ENCODE measurements at regions not wholly inside any gene's neighbourhood (a gene's known extent, or its start where the extent isn't known, plus 50 kb on each side); places are given as distances from the start of the nearest gene placed in this dataset.

- TF ChIP-seq CTCF (IDR thresholded peaks at IDR 0.05; ENCODE audit: unreplicated experiment) = no peak
- DNase-seq (ENCODE audit: unreplicated experiment) = no peak
- intact Hi-C loops (cut with micrococcal nuclease) = no loop called here
- H3K4me3 Mint-ChIP-seq (ENCODE audit: unreplicated experiment) = no peak overlapping the region
- H3K4me1 Mint-ChIP-seq (ENCODE audit: insufficient read depth, unreplicated experiment) = no peaks in the 10 kb centered on the region
- ChIA-PET CTCF (no interaction called here), POLR2A (no interaction called here)
- no peaks in the 10 kb centered on the region for H3K9me3 Mint-ChIP-seq (ENCODE audit: unreplicated experiment)
- no TSS peak for BruUV-seq (replicated peaks)
- no peak overlapping the region for H3K27ac Mint-ChIP-seq (ENCODE audit: low read depth, unreplicated experiment)
- no peaks in the 10 kb centered on the region for H3K27me3 Mint-ChIP-seq (ENCODE audit: insufficient read depth, unreplicated experiment)
- H3K36me3 Mint-ChIP-seq (ENCODE audit: insufficient read depth, unreplicated experiment) = no peaks in the 10 kb centered on the region
Observed at GRCh38 chr7:81534996-81535395, 234.9 kb downstream of the HGF start.

- ChIA-PET CTCF (no interaction called here), POLR2A (no interaction called here)
- Mint-ChIP-seq H3K9me3 (ENCODE audit: unreplicated experiment) (no peaks in the 10 kb centered on the region), H3K4me3 (ENCODE audit: unreplicated experiment) (no peak overlapping the region), H3K27ac (ENCODE audit: low read depth, unreplicated experiment) (no peak overlapping the region), H3K27me3 (ENCODE audit: insufficient read depth, unreplicated experiment) (no peaks in the 10 kb centered on the region), H3K36me3 (ENCODE audit: insufficient read depth, unreplicated experiment) (no peaks in the 10 kb centered on the region), H3K4me1 (ENCODE audit: insufficient read depth, unreplicated experiment) (no peaks in the 10 kb centered on the region)
- TF ChIP-seq CTCF (IDR thresholded peaks at IDR 0.05; ENCODE audit: unreplicated experiment) = no peak
- no peak for DNase-seq (ENCODE audit: unreplicated experiment)
- intact Hi-C loops (cut with micrococcal nuclease) = no loop called here
- no TSS peak for BruUV-seq (replicated peaks)
Observed at GRCh38 chr7:81534446-81534845, 235.4 kb downstream of the HGF start.

GRCh38 chr7:81533931-81534330, 235.9 kb downstream of the HGF start:
- TF ChIP-seq CTCF (IDR thresholded peaks at IDR 0.05; ENCODE audit: unreplicated experiment) = no peak
- no TSS peak for BruUV-seq (replicated peaks)
- ChIA-PET POLR2A (no interaction called here), CTCF (no interaction called here)
- no peak for DNase-seq (ENCODE audit: unreplicated experiment)
- Mint-ChIP-seq H3K27ac (ENCODE audit: low read depth, unreplicated experiment) (no peak overlapping the region), H3K4me3 (ENCODE audit: unreplicated experiment) (no peak overlapping the region), H3K27me3 (ENCODE audit: insufficient read depth, unreplicated experiment) (no peaks in the 10 kb centered on the region), H3K36me3 (ENCODE audit: insufficient read depth, unreplicated experiment) (no peaks in the 10 kb centered on the region), H3K4me1 (ENCODE audit: insufficient read depth, unreplicated experiment) (no peaks in the 10 kb centered on the region), H3K9me3 (ENCODE audit: unreplicated experiment) (no peaks in the 10 kb centered on the region)
- intact Hi-C loops (cut with micrococcal nuclease) = no loop called here

- Mint-ChIP-seq H3K4me1 (ENCODE audit: insufficient read depth, unreplicated experiment) (no peaks in the 10 kb centered on the region), H3K4me3 (ENCODE audit: unreplicated experiment) (no peak overlapping the region), H3K27ac (ENCODE audit: low read depth, unreplicated experiment) (no peak overlapping the region), H3K9me3 (ENCODE audit: unreplicated experiment) (no peaks in the 10 kb centered on the region), H3K36me3 (ENCODE audit: insufficient read depth, unreplicated experiment) (no peaks in the 10 kb centered on the region), H3K27me3 (ENCODE audit: insufficient read depth, unreplicated experiment) (peaks cover 3% of the 10 kb centered on the region)
- ChIA-PET CTCF (no interaction called here), POLR2A (no interaction called here)
- TF ChIP-seq CTCF (IDR thresholded peaks at IDR 0.05; ENCODE audit: unreplicated experiment) = no peak
- BruUV-seq (replicated peaks) = no TSS peak
- intact Hi-C loops (cut with micrococcal nuclease) = no loop called here
- DNase-seq (ENCODE audit: unreplicated experiment) = no peak
Observed at GRCh38 chr7:81533426-81533825, 236.4 kb downstream of the HGF start.
